Stimulated activated naive CD4-positive, alpha-beta T cell (primary cell): ENCODE measurements at regions not wholly inside any gene's neighbourhood (a gene's known extent, or its start where the extent isn't known, plus 50 kb on each side); places are given as distances from the start of the nearest gene placed in this dataset.
A peak's percentile ranks its signal among the peaks of the same experiment; 100 is the strongest.
"Not testable (repeated sequence)": the region's sequence is repeated elsewhere in the genome, so short reads cannot be mapped to it uniquely, and the experiment has no call there.

Source experiments
- DNase-seq, 6 experiments: peaks; one replicate each; lab custom pipeline; 2025; lab: John Stamatoyannopoulos, UW

DNA sequence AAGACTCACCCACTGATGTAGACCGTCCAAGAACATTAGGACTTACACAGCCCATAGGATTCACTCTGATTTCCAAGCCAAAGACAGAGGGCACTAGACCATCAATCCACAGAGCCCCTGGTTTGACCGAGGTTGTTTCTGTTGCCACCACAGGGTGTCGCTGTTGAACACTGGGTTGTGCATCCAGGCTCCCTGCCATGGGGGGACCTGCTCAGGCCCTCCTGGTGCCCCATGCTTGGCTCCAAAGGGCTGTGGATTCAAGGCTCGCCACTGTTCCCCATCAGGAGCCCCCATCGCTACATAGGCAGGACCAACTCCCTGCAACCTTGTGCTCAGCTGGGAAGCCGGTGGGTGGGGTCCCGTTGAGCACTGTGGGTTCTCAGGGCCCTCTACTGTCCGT, 128.0 kb upstream of the ANO1 start:
- peak in 2 of 6 experiments; percentile 4 to 9 for DNase-seq

DNA sequence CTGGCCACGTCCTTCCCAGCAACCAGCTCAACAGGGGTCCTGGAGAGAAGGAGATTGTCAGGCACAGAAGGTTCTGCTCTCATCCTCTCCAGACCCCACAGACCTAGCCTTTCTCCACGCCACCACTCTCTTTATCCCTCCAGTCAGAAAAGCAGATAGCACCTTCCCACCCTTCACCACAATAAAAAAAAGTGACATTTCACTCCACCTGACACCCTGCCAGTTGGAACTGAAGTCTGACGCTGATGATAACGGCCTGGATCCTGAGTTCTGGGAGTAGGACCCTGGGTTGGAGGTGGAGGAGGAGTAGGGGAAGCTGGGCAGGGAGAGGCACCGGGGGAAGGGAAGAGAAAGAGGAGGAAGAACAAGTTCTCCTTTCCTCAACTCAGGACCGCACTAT, 127.5 kb upstream of the ANO1 start:
- no peak for DNase-seq

DNA sequence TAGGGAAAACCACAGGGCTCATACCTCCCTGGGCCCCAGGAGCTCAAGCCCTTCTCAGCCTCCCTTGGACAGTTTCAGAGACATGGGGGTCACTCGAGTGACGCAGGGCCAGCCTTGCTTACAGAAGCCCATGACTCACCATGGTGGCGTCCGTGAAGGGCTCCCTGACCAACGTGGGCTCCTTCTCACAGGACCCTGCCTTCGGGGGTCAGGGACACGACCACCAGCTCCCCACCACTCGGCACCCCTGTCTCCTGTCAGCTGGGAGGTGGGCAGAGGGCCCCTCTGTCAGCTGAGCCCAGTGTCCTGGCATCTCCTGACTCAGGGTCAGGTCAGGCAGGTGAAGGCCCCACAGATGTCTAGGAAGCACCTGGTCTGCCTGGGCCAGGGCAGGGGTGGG, 126.3 kb upstream of the ANO1 start:
- no peak for DNase-seq

DNA sequence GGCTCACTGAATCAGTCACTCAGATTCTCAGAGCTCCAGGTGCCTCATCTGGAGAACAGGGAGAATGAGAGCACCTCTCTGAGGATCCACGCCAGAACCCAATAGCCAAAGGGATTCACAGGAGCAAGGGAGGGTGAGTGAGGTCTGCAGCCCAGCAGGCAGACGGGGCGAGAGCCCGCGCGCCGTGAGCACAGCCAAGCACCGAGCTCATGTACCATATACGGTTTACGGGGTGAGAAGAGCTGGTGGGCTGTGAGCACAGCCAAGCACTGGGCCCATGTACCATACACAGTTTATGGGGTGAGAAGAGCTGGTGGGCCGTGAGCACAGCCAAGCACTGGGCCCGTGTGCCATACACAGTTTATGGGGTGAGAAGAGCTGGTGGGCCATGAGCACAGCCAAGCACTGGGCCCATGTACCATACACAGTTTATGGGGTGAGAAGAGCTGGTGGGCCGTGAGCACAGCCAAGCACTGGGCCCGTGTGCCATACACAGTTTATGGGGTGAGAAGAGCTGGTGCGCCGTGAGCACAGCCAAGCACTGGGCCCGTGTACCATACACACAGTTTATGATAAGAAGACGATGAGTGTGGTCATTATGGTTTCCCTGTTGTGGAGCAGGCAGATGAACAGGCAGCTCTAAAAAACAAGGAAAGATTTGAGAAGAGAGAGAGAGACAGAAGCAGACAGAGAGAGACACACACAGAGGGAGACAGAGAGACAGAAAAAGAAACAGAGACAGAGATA, 125.7 kb upstream of the ANO1 start:
- DNase-seq: not testable (repeated sequence)

DNA sequence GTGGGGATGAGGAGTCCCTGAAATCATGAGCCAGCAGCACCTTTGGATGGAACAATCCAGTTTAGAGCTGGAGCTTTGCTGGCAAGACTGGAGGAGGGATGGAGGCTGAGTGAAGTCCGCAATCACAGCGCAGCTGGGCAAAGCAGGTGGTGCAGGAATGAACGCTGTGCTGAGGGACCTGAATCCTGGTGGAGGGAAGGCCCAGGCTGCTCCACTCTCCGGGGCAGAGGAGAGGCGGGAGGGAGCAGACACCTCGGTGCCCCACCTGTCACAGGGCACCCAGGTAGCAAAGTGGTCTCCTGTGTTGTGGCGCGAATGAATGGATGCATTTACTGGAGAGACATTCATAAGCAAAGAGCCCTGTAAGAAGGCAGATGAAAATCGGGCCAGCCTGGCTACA, 124.8 kb upstream of the ANO1 start:
- no peak for DNase-seq

DNA sequence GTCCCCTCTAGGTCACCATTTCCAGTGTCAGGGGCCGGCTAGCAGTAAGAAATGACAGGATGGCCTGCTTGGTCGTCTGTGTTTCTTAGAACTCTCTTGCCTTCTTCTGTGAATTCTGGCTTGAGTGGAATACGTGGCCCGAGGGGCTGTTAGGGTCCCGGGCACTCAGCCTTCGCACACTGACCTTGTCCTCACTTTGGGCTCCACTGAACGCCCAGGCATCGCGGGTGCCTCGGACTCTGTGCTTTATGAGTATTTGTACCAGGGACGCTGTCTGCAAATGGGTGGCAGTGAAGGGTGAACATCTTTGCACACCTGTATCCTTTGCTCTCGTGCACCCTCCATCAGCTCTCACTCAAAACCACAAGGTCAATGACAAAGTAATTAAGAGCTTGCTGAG, 123.4 kb upstream of the ANO1 start:
- no peak for DNase-seq

DNA sequence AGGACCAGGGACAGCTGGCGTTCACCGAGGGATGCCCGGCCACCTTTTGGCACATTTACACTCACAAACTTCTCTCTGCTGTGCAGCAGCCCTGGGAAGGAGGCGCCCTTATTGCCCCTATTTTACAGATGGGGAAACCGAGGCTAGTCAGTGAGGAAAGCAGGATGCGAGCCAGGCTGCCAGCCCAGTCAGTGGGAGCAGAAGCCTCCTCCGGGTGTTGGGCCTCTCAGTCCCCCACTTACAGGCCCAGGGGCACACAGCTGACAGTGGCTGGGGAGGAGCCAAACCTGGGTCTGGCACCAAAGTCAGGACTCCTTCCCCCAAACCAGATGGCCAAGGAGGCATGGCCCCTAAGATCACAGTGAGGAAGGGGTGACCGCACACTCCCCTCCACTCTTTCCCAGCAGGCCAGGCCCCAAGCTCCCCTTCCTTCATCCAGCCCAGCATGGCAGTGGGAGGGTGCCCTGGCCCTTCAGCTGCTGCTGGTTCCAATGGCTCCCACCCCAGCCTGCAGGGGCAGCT, 121.4 kb upstream of the ANO1 start:
- no peak for DNase-seq

DNA sequence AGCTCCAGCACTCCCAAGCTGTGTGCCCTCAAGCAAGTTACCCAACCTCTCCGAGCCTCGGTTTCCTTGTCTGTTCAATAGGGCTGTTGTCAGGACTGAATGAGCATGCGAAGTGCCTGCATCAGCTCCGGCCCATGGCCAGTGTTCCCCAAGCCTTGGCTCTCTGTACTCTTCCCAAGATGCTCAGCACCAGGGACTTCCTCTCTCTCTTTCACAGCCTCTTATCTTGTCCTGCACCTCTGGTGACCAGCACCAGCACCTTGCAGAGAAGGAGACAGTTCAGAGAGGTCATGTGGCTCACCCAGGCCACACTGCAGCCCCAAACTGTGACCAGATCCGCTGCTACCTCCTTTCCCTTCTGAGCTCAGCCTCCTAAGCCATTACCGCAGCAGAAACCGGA, 120.3 kb upstream of the ANO1 start:
- DNase-seq: no peak

DNA sequence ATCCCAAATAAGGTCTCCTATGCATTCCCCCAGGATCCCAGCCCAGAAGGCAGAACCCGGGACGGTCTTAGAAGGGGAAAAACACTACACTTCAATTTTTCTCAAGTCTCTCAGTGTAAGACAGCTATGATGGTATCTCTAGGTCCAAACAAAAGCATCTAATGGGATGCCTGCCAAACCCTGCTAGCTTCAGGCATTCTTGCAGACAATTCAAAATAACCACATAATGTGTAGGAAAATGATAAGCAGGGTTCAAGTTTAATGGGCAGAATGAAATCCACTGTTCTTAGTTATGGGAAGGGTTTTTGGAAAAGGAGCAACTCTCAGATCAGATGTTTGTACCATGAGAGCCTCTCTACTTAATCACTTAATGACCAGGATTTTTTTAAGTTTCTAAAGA, 119.8 kb upstream of the ANO1 start:
- DNase-seq: no peak

DNA sequence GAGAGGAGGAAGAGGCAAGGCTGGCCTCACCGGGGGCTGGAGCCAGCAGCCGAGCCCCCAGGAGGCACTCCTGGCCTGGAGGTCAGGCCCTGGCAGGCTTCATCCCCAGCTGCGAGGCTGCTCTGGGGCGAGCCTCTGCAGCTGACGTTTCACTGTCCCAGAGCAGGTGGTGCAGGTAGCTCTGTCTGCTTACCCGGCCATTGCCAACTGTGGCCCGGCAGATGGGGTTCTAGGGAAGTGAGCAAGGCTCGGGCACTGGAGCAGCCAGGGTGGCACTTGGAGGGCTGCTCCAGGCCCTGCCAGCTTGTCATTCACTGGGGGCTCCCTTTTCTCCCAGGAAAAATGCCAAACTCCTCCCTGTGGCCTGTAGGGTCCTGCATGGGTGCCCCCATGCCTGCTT, 118.7 kb upstream of the ANO1 start:
- no peak for DNase-seq

DNA sequence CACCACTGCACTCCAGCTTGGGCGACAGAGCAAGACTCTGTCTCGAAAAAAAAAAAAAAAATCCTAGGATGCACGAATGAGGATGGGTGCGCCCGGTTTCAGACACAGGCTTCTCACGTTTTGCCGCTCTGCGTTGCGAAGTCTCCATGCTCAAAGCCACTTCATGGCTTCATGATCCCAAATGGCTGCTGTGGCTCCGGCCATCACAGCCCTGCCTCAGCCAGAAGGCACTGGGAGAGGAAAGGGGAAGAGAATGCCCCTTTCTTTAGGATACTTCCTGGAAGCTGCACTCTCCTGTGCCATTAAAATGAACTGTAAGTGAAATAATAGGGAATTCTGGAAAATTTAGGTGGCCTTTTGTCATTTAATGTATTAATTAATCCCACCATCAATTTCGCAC, 116.4 kb upstream of the ANO1 start:
- DNase-seq: no peak

DNA sequence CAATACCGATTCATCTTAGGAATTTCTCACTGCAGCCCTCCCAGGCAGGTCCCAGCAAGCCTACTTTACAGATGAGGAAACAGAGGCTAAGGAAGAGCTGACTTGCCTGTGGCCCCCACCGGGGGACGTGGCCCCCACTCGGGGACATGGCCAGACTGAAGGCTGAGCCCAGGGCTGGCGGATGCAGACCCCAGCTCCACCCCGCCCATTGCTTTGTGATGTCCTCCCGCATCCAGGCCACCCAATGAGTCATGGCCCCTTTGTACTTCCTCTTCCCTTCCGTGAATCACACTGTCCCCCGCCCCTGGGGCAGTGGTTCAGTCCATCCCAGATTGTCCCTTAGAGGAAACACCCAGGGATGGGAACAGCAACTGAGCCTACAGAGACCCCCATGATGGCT, 116.0 kb upstream of the ANO1 start:
- no peak for DNase-seq

DNA sequence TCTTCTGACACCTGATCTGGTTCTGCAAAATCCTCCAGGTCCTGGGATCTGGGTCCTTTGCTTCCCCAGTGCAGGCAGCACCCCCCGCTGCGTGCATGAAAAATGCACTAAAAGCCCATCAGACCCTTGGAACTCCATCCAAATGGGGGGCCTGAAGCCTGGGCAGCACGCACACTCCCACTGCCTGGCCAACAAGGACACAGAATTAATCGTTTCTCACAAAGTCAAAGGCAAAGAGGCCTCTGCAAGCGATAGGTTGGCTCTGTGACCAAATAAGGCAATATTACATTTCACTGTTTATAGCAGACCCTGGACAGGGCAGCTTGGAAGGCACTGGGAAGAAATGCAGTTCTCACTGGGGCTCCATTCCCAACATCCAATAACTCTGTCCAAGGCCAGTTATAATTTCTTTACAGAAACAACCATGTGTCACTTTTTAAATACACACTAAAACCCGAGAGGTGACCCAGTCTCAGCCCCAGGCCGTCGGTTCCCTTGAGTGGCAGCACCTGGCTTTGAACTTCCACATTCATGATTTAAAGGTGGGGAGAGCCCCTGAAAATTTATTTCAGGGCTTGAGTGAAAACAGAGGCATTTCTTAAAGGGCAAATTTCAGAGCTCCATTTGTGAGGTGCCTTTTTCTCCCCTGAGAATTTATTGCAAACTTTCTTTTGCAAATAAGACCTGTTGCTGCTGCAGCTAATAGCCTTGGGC, 114.4 kb upstream of the ANO1 start:
- DNase-seq: no peak

DNA sequence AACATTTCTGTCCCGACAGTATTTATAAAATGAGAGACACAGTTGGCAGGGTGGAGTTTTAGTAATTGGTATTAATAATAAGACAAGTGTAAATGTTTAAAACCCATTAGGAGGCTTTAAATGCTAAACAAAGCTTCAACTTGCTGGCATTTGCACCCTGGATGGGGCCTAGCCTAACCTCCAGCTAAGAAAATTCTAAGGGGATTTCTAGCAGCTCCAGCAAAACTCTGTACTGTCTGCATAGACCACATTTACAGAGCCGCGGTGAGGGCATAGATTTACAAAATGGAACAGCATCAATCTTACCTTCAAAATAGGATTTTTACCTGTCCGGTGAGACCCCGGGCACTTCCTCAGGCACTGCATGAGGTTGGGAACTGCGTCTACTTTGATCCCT, 113.9 kb upstream of the ANO1 start:
- no peak for DNase-seq

DNA sequence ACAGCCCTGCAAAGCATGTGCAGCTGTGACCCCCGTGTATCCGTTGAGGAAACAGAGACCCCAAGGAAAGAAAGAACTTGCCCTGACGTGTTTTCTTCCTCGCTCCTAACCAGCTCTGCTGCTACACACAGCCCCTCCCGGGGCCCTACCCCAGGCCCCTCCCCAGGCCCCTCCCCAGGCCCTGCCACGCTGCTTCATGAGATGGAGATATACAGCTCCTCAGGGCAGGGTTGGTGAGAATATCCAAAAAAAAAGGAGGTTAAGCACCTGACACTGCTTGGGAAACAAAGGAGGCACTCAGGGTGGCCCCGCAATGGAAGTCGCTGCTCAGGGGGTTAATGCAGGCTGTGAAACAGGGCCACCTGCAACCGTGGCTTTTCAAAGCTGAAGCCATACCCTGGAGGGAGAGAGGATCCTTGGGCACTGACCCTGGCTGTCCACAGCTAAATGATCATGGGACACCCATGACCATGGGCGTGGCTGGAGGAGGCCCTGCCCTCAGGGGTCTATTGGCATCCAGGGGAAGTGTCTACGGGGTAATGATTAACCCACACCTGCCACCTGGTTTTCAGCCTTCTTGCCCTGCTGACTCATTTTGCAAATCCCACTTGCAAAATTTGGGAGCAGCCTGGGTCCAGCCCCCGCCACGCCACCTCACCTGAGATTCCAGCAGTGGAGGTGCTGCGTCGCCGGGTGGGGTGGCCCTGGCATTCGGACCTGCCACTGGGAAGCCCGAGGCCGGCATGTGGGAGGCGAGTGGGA, 112.1 kb upstream of the ANO1 start:
- no peak for DNase-seq

DNA sequence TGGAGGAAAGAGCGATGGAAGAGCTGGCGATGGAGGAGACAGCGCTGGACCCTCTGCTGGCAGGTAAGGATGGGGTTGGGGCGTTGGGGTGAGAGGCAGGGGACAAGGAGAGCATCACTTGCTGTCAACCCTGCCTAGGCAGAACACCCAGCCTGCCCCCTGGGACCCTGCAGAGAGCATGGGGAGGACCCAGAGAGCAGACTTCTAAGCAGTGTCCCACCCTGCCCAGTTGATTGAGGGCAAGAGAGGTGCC, 111.6 kb upstream of the ANO1 start:
- DNase-seq: no peak

DNA sequence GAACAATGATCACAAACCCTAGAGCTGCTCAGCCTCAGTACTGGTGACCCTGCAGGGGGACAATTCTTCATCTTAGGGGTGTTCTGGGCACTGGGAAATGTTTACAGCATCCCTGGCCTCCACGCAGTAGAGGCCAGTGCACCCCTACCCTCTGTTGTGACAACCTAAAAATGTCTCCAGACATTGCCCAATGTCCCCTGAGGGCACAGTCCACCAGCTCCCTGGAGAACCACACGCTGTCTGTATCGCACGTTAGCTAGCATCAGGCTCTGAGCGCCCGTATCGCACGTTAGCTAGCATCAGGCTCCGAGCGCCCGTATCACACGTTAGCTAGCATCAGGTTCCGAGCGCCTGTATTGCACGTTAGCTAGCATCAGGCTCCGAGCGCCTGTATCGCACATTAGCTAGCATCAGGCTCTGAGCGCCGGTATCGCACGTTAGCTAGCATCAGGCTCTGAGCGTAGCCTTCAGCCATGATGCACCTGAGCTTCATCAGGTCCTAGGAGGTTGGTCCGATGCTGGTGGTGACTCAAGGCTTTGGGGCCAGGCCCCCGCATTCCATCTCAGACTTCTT, 111.1 kb upstream of the ANO1 start:
- DNase-seq: no peak

DNA sequence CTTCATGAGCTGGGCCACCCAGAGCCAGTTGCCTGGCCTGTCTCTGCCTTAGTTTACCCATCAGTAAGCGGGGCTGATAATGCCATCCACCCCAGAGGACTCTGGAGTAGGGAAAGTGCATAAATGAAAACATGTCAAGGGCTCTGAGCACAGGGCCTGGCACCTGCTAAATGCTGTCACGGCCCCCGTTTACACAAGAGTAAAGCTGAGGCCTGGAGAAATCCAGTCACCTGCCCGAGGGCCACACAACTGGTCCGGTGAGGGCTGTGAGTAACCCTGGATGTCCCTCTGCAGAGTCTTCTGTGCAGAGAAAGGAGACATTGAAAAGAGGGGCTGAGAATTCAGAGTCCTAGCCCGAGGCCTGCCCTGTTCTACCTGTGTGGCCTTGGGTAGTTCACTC, 110.6 kb upstream of the ANO1 start:
- no peak for DNase-seq

DNA sequence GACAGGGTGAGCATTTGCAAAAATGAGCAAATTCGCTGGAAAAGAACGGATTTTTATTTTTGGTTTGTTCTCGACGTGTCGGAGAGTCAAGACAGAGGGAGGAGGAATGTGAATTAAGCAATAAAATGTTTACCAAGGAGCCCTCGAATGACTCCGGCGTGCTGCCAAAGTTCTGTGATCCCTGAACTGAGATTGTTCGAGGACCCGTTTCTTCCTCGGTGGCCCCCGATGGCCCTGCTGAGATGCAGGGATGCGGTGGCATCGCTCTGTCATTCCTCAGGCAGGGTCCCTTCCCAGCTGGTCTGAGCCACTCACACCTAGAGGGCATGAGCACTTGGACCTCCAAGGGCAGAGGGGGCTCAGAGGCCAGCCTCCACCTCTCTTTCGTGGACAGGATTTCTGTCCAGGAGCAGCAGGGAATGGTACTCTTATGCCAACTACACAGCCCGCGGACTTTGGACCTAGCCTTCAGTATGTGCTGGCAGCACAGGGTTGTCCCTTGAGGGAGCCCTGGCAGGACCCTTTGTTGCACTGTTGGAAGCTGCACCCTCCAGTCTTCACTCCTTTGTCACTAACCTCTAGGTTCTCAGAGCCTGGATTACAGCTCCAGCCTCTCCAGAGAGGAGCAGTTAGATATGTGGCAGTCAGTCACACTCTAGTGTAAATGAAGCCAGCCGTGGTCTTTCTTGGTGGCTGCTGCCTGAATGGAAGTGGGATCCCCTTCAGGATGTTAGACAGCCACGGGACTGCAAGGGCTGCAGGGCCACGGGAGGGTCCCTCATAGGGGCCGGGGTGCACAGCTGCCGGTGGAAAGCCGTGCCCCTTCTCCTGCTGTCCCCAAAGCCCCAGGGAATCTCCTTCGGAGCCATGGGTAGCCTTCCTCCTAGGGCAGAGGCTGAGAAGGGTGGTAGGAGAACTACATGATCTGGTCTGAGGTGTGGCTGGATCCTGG, 109.4 kb upstream of the ANO1 start:
- DNase-seq: no peak

DNA sequence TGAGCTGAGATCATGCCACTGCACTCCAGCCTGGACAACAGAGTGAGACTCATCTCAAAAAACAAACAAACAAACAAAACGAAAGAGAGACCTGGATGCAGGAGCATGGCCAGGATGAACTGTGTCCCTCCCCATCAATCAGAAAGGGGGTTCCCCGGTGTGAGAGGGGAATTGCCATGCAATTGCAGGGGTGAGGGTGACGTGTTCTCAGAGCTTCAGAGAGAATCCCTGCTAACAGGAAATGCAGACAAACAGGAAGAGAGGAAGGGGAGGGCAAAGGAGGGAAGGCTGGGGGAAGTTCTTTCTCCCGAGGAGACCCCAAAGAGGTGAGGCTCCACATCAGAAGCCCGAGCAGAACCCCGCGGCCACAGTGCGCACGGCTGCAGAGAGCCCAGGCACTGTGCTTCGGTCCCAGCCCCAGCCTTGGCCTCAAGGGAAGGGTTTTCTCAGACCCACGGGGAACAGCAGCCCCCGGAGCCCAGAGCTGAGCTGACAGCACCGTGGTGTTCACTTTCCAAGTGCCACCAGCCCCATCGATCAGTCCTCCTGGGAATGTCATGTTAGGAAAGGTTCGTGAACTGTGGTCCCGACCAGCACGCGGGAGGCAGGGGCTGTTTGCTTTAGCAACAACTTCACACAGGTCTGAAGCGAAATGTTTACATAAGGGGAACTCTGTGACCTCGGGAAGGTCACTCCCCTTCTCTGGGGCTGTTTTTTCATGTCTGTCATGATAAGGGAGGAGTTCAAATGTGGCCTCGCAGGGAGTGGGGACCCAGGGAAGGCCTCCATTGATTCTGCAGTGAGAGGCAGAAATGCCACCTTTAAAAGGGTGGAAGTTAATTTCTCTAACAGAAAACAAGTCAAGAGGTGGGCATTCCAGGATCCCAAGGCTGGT, 108.0 kb upstream of the ANO1 start:
- DNase-seq: no peak
